ENCODE measurements at regions not wholly inside any gene's neighbourhood (a gene's known extent, or its start where the extent isn't known, plus 50 kb on each side); places are given as distances from the start of the nearest gene placed in this dataset.

GRCh38 chr3:104687362-104687761 is 679.3 kb upstream of the ALCAM start:
- TF ChIP-seq CTCF (IDR thresholded peaks at IDR 0.05) (no peak), POLR2A (IDR thresholded peaks at IDR 0.05) (no peak)
